ENCODE measurements at regions not wholly inside any gene's neighbourhood (a gene's known extent, or its start where the extent isn't known, plus 50 kb on each side); places are given as distances from the start of the nearest gene placed in this dataset.

- TF ChIP-seq CTCF (conservative IDR thresholded peaks at IDR 0.05) (no peak), ZFX (IDR thresholded peaks at IDR 0.05) (no peak)
These were observed 93.4 kb downstream of the ADRA2C start for GRCh38 chr4:3859571-3859970.
